OCI-LY7 (cell line): ENCODE measurements at regions not wholly inside any gene's neighbourhood (a gene's known extent, or its start where the extent isn't known, plus 50 kb on each side); places are given as distances from the start of the nearest gene placed in this dataset.

ENCODE experiments used
- BruUV-seq: library from RNA; stranded (reverse); fragments of 400-500 nt; replicated peaks from 2 replicates; lab custom pipeline; 2021; lab: Mats Ljungman, UMichigan
- CTCF ChIA-PET: fragments of 300-600 bp; sonication (Branson Sonifier 250); formaldehyde crosslinking; loops from one replicate; lab custom pipeline; 2022; ENCODE audit warnings: antibody characterized with exemption; ENCODE audit not compliant: unreplicated experiment; lab: Charles Lee
- POLR2A ChIA-PET: fragments of 300-600 bp; sonication (Branson Sonifier 250); formaldehyde crosslinking; loops from one replicate; lab custom pipeline; 2022; ENCODE audit warnings: antibody characterized with exemption; lab: Charles Lee
- DNase-seq: peaks from one replicate; pipeline ENCODE4 v3.0.0-alpha.2; 2015; ENCODE audit warnings: low spot score
- H2AFZ ChIP-seq: fragments of 200-600 bp; sonication (generic), shearing (Covaris generic); 2 replicates; pipeline ENCODE4 v1.6.1; 2014; ENCODE audit warnings: mild to moderate bottlenecking, antibody characterized with exemption, low read length, moderate library complexity
- H3K27ac ChIP-seq: fragments of 200-600 bp; sonication (generic); 2 replicates; pipeline ENCODE4 v1.5.1; 2014; ENCODE audit warnings: mixed run types, low read depth, mild to moderate bottlenecking, moderate library complexity, low read length, inconsistent platforms; ENCODE audit not compliant: poor library complexity, severe bottlenecking
- H3K36me3 ChIP-seq: fragments of 200-600 bp; sonication (generic); 2 replicates; pipeline ENCODE4 v1.6.1; 2014; ENCODE audit warnings: mild to moderate bottlenecking, antibody characterized with exemption, low read length, moderate library complexity, mixed read lengths; ENCODE audit not compliant: insufficient read depth
- H3K4me1 ChIP-seq: fragments of 200-600 bp; sonication (generic); 2 replicates; pipeline ENCODE4 v1.5.1; 2014; ENCODE audit warnings: mild to moderate bottlenecking, low read length; ENCODE audit not compliant: insufficient read depth, poor library complexity, severe bottlenecking
- H3K4me2 ChIP-seq: fragments of 200-600 bp; sonication (generic); 2 replicates; pipeline ENCODE4 v1.6.1; 2014; ENCODE audit warnings: mild to moderate bottlenecking, low read length
- H3K4me3 ChIP-seq: fragments of 200-600 bp; sonication (generic); 2 replicates; pipeline ENCODE4 v1.5.1; 2014; ENCODE audit warnings: mild to moderate bottlenecking, low read depth, low read length; ENCODE audit not compliant: poor library complexity, severe bottlenecking
- H3K79me2 ChIP-seq: fragments of 200-600 bp; sonication (generic); 2 replicates; pipeline ENCODE4 v1.6.1; 2016; ENCODE audit warnings: low read depth, mild to moderate bottlenecking, low read length, moderate library complexity, mixed read lengths; ENCODE audit not compliant: insufficient read depth
- H3K9me2 ChIP-seq: fragments of 200-600 bp; sonication (generic); 2 replicates; pipeline ENCODE4 v1.6.1; 2016; ENCODE audit warnings: mild to moderate bottlenecking, low read length, mixed read lengths; ENCODE audit not compliant: insufficient read depth
- H3K9me3 ChIP-seq: fragments of 200-600 bp; sonication (generic); 2 replicates; pipeline ENCODE4 v1.6.1; 2014; ENCODE audit warnings: mild to moderate bottlenecking, mixed run types, low read length, mixed read lengths
- H4K20me1 ChIP-seq: fragments of 200-600 bp; sonication (generic); 2 replicates; pipeline ENCODE4 v1.6.1; 2014; ENCODE audit warnings: mild to moderate bottlenecking, antibody characterized with exemption, low read length, moderate library complexity, mixed read lengths; ENCODE audit not compliant: insufficient read depth
- EZH2phosphoT487 ChIP-seq: fragments of 200-600 bp; sonication (generic); IDR thresholded peaks from 2 replicates; pipeline ENCODE4 v1.6.1; 2018; ENCODE audit warnings: low read depth, borderline replicate concordance, mild to moderate bottlenecking, mixed run types, antibody characterized with exemption, low read length, moderate library complexity, mixed read lengths
- intact Hi-C: fragments of 100-400 bp; cut with micrococcal nuclease; formaldehyde crosslinking; loops from one replicate; pipeline ENCODE4 v1.10.0; 2022; ENCODE audit not compliant: unreplicated experiment
- TF ChIP-seq, protein P1 (sequence below): fragments of 200-600 bp; sonication (generic); conservative IDR thresholded peaks from 2 replicates; pipeline ENCODE4 v1.5.1; 2014; ENCODE audit warnings: mild to moderate bottlenecking, antibody characterized with exemption, low read length, moderate library complexity, mixed read lengths

DNA sequence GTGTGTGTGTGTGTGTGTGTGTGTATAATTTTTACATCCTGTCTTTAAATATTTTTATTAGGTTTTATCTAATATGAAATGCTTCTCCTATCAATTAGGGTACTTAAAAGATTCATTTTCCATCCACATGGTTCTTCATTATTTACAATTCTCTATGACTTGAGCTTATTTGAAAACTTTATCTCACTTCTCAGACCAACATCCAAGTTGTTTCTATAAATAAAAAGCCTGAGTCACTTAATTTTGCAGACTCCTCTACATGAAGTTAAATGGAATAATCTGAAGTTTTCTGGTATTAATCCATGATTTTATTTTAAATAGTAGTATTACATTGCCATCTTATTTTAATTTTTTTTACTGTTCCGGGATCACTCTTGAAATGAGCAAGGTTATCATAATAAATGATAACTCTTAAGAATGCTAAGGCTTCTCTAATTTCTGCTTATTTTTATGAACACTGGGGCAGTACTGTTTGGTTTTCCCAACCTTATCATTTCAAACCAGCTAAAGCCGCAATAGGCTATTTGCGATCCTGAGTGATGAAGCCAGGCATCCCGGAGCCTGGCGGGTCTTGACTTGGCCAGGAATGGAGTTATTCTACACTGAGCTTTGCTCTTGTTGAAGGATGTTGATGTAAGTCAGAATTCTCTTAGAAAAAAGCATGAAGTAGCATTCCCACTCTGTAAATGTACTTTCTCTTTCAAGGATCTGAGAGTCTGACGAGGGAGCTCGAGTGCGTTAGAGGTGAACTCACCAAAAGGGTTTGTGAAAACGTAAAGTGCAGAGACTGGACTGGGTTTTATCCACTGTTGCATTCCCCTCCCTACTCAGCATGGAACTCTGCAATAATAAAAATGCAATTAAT, 220.2 kb upstream of the LRTM1 start:
- Histone ChIP-seq H3K9me2 (no peaks in the 10 kb centered on the region), H3K36me3 (no peaks in the 10 kb centered on the region), H3K9me3 (no peaks in the 10 kb centered on the region), H3K27ac (no peak overlapping the region), H3K4me1 (no peaks in the 10 kb centered on the region), H3K4me3 (no peak overlapping the region), H3K4me2 (no peak overlapping the region), H2AFZ (no peak overlapping the region), H4K20me1 (no peaks in the 10 kb centered on the region), H3K79me2 (no peaks in the 10 kb centered on the region)
- no TSS peak for BruUV-seq
- no peak for DNase-seq
- ChIA-PET POLR2A (interaction anchor here (0.6 to 0.7 kb wide), 2 partner anchors 120 to 1174 kb away, joined by 3 read pairs; no protein-coding TSS in a partner anchor), CTCF (no interaction called here)
- TF ChIP-seq, protein P1, sequence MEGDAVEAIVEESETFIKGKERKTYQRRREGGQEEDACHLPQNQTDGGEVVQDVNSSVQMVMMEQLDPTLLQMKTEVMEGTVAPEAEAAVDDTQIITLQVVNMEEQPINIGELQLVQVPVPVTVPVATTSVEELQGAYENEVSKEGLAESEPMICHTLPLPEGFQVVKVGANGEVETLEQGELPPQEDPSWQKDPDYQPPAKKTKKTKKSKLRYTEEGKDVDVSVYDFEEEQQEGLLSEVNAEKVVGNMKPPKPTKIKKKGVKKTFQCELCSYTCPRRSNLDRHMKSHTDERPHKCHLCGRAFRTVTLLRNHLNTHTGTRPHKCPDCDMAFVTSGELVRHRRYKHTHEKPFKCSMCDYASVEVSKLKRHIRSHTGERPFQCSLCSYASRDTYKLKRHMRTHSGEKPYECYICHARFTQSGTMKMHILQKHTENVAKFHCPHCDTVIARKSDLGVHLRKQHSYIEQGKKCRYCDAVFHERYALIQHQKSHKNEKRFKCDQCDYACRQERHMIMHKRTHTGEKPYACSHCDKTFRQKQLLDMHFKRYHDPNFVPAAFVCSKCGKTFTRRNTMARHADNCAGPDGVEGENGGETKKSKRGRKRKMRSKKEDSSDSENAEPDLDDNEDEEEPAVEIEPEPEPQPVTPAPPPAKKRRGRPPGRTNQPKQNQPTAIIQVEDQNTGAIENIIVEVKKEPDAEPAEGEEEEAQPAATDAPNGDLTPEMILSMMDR = no peak
- no peak for TF ChIP-seq EZH2phosphoT487
- intact Hi-C loops = no loop called here

GRCh38 chr3:55147406-55147805, 219.5 kb upstream of the LRTM1 start:
- Histone ChIP-seq H3K79me2 (no peaks in the 10 kb centered on the region), H3K4me3 (no peak overlapping the region), H3K27ac (no peak overlapping the region), H3K9me3 (no peaks in the 10 kb centered on the region), H3K36me3 (no peaks in the 10 kb centered on the region), H3K4me1 (no peaks in the 10 kb centered on the region), H3K9me2 (no peaks in the 10 kb centered on the region), H2AFZ (no peak overlapping the region), H3K4me2 (no peak overlapping the region), H4K20me1 (no peaks in the 10 kb centered on the region)
- DNase-seq = no peak
- intact Hi-C loops = no loop called here
- ChIA-PET CTCF (no interaction called here), POLR2A (no interaction called here)
- BruUV-seq = no TSS peak
- TF ChIP-seq EZH2phosphoT487 = no peak
- TF ChIP-seq, protein P1 = no peak

DNA sequence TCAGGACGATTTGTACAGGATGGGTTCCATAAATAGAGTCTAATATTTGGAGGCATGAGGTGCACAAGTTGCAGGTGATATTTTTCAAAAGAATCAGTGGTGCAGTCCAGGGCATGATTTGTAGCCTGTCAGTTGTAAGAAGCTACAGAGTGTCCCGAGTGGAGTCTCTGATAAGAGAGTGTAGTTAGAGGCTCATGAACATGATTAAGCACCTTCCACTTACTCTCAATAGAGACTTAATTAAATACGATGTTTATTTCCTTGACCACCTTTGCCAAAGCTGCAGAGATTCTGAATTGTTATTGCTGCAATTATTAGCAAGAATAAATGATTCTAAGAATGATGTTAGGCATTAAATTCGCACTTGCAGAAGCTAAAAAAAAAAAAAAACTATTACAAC, 218.4 kb upstream of the LRTM1 start:
- CTCF ChIA-PET = no interaction called here
- H3K9me3 ChIP-seq = no peaks in the 10 kb centered on the region
- no TSS peak for BruUV-seq

More for the DNA sequence above, 218.4 kb upstream of the LRTM1 start:
- no peaks in the 10 kb centered on the region for H3K9me2 ChIP-seq
- H3K4me3 ChIP-seq = no peak overlapping the region
- no peak overlapping the region for H3K4me2 ChIP-seq
- no peak overlapping the region for H3K27ac ChIP-seq
- DNase-seq = no peak
- no peaks in the 10 kb centered on the region for H3K4me1 ChIP-seq
- H3K36me3 ChIP-seq = no peaks in the 10 kb centered on the region
- no peaks in the 10 kb centered on the region for H4K20me1 ChIP-seq
- no peak overlapping the region for H2AFZ ChIP-seq
- H3K79me2 ChIP-seq = no peaks in the 10 kb centered on the region
- POLR2A ChIA-PET = no interaction called here
- no peak for TF ChIP-seq EZH2phosphoT487
- TF ChIP-seq, protein P1 = no peak
- intact Hi-C loops = no loop called here
